Cardiac muscle cell (in vitro differentiated cells and primary cell): ENCODE measurements at regions not wholly inside any gene's neighbourhood (a gene's known extent, or its start where the extent isn't known, plus 50 kb on each side); places are given as distances from the start of the nearest gene placed in this dataset.

Experiments
- DNase-seq, 2 donors: peaks; one replicate each; pipeline versions ENCODE4 v3.0.0 to v3.0.0-alpha.2; 2010 to 2017; ENCODE audit warnings: low read depth in 1 of 2, low spot score in 1 of 2
- H3K27ac ChIP-seq: fragments of 200-600 bp; sonication (generic); 2 replicates; pipeline ENCODE4 v1.5.1; 2016
- H3K27me3 ChIP-seq: fragments of 200-600 bp; sonication (generic); 2 replicates; pipeline ENCODE4 v1.6.0; 2016; ENCODE audit warnings: control low read depth
- H3K36me3 ChIP-seq: fragments of 200-600 bp; sonication (generic); 2 replicates; pipeline ENCODE4 v1.5.1; 2016; ENCODE audit warnings: control low read depth
- H3K4me1 ChIP-seq: fragments of 200-600 bp; sonication (generic); 2 replicates; pipeline ENCODE4 v1.8.1; 2017; ENCODE audit warnings: low read depth, mild to moderate bottlenecking, mixed run types
- H3K4me3 ChIP-seq: fragments of 200-600 bp; sonication (generic); 2 replicates; pipeline ENCODE4 v1.5.1; 2016; ENCODE audit warnings: mild to moderate bottlenecking
- H3K9me3 ChIP-seq: fragments of 200-600 bp; sonication (generic); 2 replicates; pipeline ENCODE4 v1.5.1; 2017; ENCODE audit warnings: low read depth, mild to moderate bottlenecking, control low read depth
- TF ChIP-seq, protein P1 (sequence below): IDR thresholded peaks from 2 replicates; pipeline ENCODE4 v1.5.1; 2012; ENCODE audit warnings: low read depth, mild to moderate bottlenecking, low read length

DNA sequence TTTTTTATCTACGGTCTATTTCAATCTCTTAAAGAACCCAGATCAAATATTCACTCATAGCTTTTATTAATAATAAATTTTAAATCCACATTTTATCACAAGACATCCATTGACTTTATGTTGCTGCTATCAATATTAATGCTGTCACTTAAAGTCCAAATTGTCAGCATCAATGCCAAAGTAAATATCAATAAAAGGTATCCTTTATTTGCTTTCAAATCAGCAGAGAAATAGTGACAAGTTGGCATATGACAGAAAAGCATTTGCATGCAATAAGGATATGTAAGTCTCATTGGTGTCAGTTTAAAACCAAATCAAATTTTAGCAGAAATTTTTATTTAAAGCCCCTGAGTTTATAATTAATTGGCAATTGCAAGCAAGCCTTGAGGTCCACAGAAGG is 775.4 kb downstream of the ADCYAP1 start:
- TF ChIP-seq, protein P1, sequence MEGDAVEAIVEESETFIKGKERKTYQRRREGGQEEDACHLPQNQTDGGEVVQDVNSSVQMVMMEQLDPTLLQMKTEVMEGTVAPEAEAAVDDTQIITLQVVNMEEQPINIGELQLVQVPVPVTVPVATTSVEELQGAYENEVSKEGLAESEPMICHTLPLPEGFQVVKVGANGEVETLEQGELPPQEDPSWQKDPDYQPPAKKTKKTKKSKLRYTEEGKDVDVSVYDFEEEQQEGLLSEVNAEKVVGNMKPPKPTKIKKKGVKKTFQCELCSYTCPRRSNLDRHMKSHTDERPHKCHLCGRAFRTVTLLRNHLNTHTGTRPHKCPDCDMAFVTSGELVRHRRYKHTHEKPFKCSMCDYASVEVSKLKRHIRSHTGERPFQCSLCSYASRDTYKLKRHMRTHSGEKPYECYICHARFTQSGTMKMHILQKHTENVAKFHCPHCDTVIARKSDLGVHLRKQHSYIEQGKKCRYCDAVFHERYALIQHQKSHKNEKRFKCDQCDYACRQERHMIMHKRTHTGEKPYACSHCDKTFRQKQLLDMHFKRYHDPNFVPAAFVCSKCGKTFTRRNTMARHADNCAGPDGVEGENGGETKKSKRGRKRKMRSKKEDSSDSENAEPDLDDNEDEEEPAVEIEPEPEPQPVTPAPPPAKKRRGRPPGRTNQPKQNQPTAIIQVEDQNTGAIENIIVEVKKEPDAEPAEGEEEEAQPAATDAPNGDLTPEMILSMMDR: no peak
- H3K4me1 ChIP-seq: no peaks in the 10 kb centered on the region
- no peaks in the 10 kb centered on the region for H3K36me3 ChIP-seq
- H3K9me3 ChIP-seq: no peaks in the 10 kb centered on the region
- no peaks in the 10 kb centered on the region for H3K27me3 ChIP-seq
- no peak for DNase-seq
- H3K27ac ChIP-seq: no peak overlapping the region
- H3K4me3 ChIP-seq: no peak overlapping the region

DNA sequence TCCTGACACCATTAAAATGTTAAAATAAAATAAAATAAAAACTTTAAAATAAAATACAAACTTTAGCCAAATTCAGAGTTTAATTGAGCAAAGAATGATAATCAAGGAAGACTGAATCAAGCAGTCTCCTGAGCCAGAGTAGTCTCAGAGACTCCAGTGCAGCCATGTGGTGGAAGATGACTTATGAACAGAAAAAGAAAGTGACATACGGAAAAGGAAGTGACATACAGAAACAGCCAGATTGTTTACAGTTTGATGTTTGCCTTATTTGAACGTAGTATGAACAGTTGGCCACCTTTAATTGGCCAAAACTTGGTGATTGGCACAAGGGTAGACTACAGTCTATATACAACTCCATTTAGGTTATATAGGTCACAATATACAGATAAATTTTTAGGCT is 787.2 kb downstream of the ADCYAP1 start:
- no peak overlapping the region for H3K27ac ChIP-seq
- no peaks in the 10 kb centered on the region for H3K36me3 ChIP-seq
- H3K4me1 ChIP-seq: no peaks in the 10 kb centered on the region
- no peak for DNase-seq
- no peaks in the 10 kb centered on the region for H3K27me3 ChIP-seq
- no peak overlapping the region for H3K4me3 ChIP-seq
- no peaks in the 10 kb centered on the region for H3K9me3 ChIP-seq
- TF ChIP-seq, protein P1: no peak

DNA sequence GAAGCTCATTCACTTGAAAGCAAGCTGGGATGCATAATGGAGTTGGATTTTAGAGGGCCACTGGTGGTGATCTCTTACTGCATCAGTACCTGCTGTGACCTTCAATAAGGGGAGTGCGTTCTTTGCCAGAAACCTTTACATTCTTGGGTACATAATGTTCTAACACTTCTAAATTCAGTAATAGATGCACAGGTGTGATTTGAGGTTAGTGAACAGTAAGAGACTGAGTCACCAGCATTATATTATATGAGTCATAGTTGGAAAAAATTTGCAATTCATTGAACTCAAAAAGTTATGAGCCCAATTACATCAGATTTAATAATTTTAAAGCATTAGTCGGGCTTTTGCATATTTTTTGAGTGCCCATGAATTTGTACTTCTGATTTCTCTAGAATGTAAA is 803.3 kb downstream of the ADCYAP1 start:
- Histone ChIP-seq H3K27ac (no peak overlapping the region), H3K4me3 (no peak overlapping the region), H3K4me1 (no peaks in the 10 kb centered on the region), H3K27me3 (no peaks in the 10 kb centered on the region), H3K9me3 (no peaks in the 10 kb centered on the region), H3K36me3 (no peaks in the 10 kb centered on the region)
- TF ChIP-seq, protein P1: no peak
- DNase-seq: no peak

DNA sequence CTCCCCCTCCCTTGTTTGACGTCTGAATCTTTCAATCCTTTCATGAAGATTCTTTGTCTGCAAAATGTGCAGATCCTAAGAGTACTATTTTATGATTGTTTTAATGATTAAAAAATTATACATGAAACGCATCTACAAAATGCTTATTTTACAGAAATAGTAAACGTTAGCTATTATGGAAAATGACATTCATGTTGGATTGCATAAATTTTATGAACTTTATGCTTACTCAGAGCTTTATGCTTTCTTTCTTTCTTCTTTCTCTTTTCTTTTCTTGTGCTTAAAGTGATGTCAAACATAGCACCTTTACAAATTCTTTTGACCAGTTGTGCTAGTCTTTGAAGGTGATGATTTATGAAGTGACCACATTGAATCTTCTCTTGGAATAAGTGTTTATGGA is 805.4 kb downstream of the ADCYAP1 start:
- Histone ChIP-seq H3K36me3 (no peaks in the 10 kb centered on the region), H3K27ac (no peak overlapping the region), H3K27me3 (no peaks in the 10 kb centered on the region), H3K9me3 (no peaks in the 10 kb centered on the region), H3K4me1 (no peaks in the 10 kb centered on the region), H3K4me3 (no peak overlapping the region)
- TF ChIP-seq, protein P1: no peak
- no peak for DNase-seq

DNA sequence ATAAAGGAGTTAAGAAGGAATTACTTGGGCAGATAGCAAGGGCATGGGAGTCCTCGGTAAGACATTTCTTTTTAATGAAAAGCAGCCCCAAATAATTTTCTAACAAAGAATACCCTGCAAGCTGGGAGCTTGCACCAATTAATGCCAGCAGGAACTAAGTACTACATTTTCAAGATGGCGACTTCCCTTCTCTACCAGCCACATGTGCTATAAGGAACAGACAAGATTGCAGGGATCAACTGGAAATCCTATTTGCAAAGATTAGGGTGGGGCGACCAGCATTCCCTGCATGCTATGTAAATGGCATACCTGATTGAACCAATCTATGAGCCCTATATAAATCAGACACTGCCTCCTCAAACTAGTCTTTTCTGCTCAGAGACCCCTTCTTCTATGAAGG is 827.5 kb downstream of the ADCYAP1 start:
- H3K27ac ChIP-seq: no peak overlapping the region
- no peak overlapping the region for H3K4me3 ChIP-seq
- TF ChIP-seq, protein P1: no peak
- no peaks in the 10 kb centered on the region for H3K36me3 ChIP-seq
- H3K4me1 ChIP-seq: no peaks in the 10 kb centered on the region
- H3K27me3 ChIP-seq: no peaks in the 10 kb centered on the region
- H3K9me3 ChIP-seq: no peaks in the 10 kb centered on the region
- DNase-seq: no peak

DNA sequence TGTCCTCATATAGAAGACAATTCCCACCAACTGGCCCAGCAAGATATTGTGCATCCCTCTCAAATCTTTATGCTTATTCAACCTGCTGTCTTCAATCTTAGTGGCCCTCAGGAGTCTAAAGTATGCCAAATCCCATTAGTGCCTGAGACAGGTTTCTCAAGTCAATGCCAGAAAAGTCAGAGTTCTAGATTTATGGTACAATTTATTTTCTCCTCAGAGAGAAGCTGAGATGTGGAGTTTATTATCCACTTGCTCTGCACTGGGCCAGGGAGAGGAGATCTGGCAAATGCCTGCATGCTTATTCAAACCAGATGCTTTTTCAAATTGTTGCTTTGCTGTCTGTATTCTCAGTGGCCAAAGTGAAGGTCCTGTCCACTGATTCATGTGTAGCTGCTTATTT is 825.2 kb downstream of the METTL4 start:
- Histone ChIP-seq H3K27me3 (no peaks in the 10 kb centered on the region), H3K4me3 (no peak overlapping the region), H3K36me3 (no peaks in the 10 kb centered on the region), H3K9me3 (no peaks in the 10 kb centered on the region), H3K4me1 (no peaks in the 10 kb centered on the region), H3K27ac (no peak overlapping the region)
- TF ChIP-seq, protein P1: no peak
- DNase-seq: no peak
